K562 (cell line): ENCODE measurements at regions not wholly inside any gene's neighbourhood (a gene's known extent, or its start where the extent isn't known, plus 50 kb on each side); places are given as distances from the start of the nearest gene placed in this dataset.

Experiments used
- ATAC-seq: fragments of 200-7000 bp; cut with Tn5 transposase; 3 replicates; pipeline ENCODE4 v1.9.1; 2020; ENCODE audit warnings: moderate library complexity
- BruUV-seq: library from RNA; stranded (reverse); fragments of 400-500 nt; replicated peaks from 2 replicates; lab custom pipeline; 2021; lab: Mats Ljungman, UMichigan
- CTCF ChIA-PET: fragments of 300-600 bp; formaldehyde crosslinking; extraction: SDS; loops from one replicate; lab custom pipeline; 2021; ENCODE audit warnings: low intra/inter-chr PET ratio; lab: Yijun Ruan, JAX
- POLR2A ChIA-PET: fragments of 300-600, 350-650 bp; sonication (Branson Sonifier 250); formaldehyde crosslinking; extraction: SDS; loops from one replicate; lab custom pipeline; 2021; ENCODE audit warnings: antibody characterized with exemption, inconsistent platforms; lab: Yijun Ruan, JAX
- DNase-seq, 4 experiments: peaks; one replicate each; pipeline versions ENCODE4 v3.0.0 to v3.0.0-alpha.2; 2011 to 2018; ENCODE audit warnings: low spot score in 3 of 4, mixed read lengths in 3 of 4; ENCODE audit errors: extremely low read depth in 1 of 4
- FAIRE-seq: peaks from 2 replicates; lab custom pipeline; 2011; peaks lifted over from hg19 to GRCh38; lab: Jason Lieb, UNC
- H2AFZ ChIP-seq: 2 replicates; pipeline ENCODE4 v1.6.0; 2011; ENCODE audit warnings: low read depth, low read length, control low read depth, inconsistent platforms
- H3K27ac ChIP-seq: fragments of 200-600 bp; 3 replicates; pipeline ENCODE4 v1.8.0; 2011; ENCODE audit warnings: low read depth, mild to moderate bottlenecking, control low read depth, inconsistent platforms, low read length, moderate library complexity, mixed read lengths; ENCODE audit errors: extremely low read depth
- H3K27me3 ChIP-seq, 2 experiments: fragments of 300-600 bp in 1 of 2; 2 replicates in 1 of 2; 3 replicates in 1 of 2; pipeline versions ENCODE4 v1.6.0 to v1.8.0; 2011; ENCODE audit warnings: inconsistent platforms in 2 of 2, low read length in 2 of 2, mild to moderate bottlenecking in 1 of 2, mixed read lengths in 1 of 2, moderate library complexity in 1 of 2; ENCODE audit not compliant: control insufficient read depth in 2 of 2, insufficient read depth in 2 of 2
- H3K36me3 ChIP-seq: fragments of 300-600 bp; 3 replicates; pipeline ENCODE4 v1.8.0; 2011; ENCODE audit warnings: mild to moderate bottlenecking, low read length, inconsistent platforms; ENCODE audit not compliant: control insufficient read depth, insufficient read depth
- H3K4me1 ChIP-seq, 2 experiments: fragments of 200-600 bp in 1 of 2; replicated peaks in 1 of 2; 2 replicates in 1 of 2; 3 replicates in 1 of 2; pipeline versions ENCODE4 v1.5.1 to v1.8.0; 2011; ENCODE audit warnings: inconsistent platforms in 2 of 2, low read length in 2 of 2, mild to moderate bottlenecking in 1 of 2, mixed read lengths in 1 of 2, moderate library complexity in 1 of 2; ENCODE audit not compliant: control insufficient read depth in 2 of 2, insufficient read depth in 2 of 2
- H3K4me2 ChIP-seq: 2 replicates; pipeline ENCODE4 v1.6.1; 2011; ENCODE audit warnings: low read length, control low read depth, inconsistent platforms, mixed read lengths; ENCODE audit not compliant: insufficient read depth
- H3K4me3 ChIP-seq: fragments of 200-600 bp; sonication (generic), shearing (Covaris generic); 2 replicates; pipeline ENCODE4 v1.5.1; 2016; ENCODE audit warnings: control low read depth, inconsistent platforms
- H3K79me2 ChIP-seq: fragments of 200-600 bp; 3 replicates; pipeline ENCODE4 v1.8.0; 2011; ENCODE audit warnings: low read length, inconsistent platforms; ENCODE audit not compliant: control insufficient read depth, insufficient read depth
- H3K9ac ChIP-seq, 2 experiments: 2 replicates each; pipeline versions ENCODE4 v1.6.0 to v1.6.1; 2011; ENCODE audit warnings: low read depth in 2 of 2, low read length in 2 of 2, control low read depth in 1 of 2, inconsistent platforms in 1 of 2, mild to moderate bottlenecking in 1 of 2, mixed read lengths in 1 of 2; ENCODE audit not compliant: insufficient read depth in 1 of 2
- H3K9me1 ChIP-seq: one replicate; pipeline ENCODE4 v1.6.0; 2011; ENCODE audit warnings: inconsistent platforms, mild to moderate bottlenecking, low read length, moderate library complexity; ENCODE audit not compliant: control insufficient read depth, insufficient read depth
- H3K9me3 ChIP-seq: replicated peaks from 2 replicates; pipeline ENCODE4 v1.5.1; 2011; ENCODE audit warnings: low read depth, low read length, inconsistent platforms; ENCODE audit not compliant: control insufficient read depth, insufficient read depth
- H4K20me1 ChIP-seq: replicated peaks from 2 replicates; pipeline ENCODE4 v1.6.1; 2011; ENCODE audit warnings: low read length, inconsistent platforms, mixed read lengths; ENCODE audit not compliant: control insufficient read depth, insufficient read depth
- EZH2 ChIP-seq: IDR thresholded peaks from 2 replicates; pipeline ENCODE4 v1.6.1; 2012; ENCODE audit warnings: low read depth, mild to moderate bottlenecking, inconsistent platforms, low read length, borderline replicate concordance
- IRF9 ChIP-seq: fragments of 450-650 bp; IDR thresholded peaks from 2 replicates; pipeline ENCODE4 v1.6.1; 2016; ENCODE audit warnings: missing biosample characterization, missing genetic modification characterization
- KLF6 ChIP-seq: fragments of 250-450 bp; sonication (Bioruptor Pico); IDR thresholded peaks from 2 replicates; pipeline ENCODE4 v1.4.0; 2020; ENCODE audit warnings: mild to moderate bottlenecking, moderate library complexity, borderline replicate concordance
- TAF7 ChIP-seq: fragments of 450-650 bp; IDR thresholded peaks from 2 replicates; pipeline ENCODE4 v1.6.1; 2016; ENCODE audit warnings: missing genetic modification characterization, missing compliant biosample characterization
- TFE3 ChIP-seq: fragments of 450-650 bp; formaldehyde crosslinking; IDR thresholded peaks from 2 replicates; pipeline ENCODE4 v1.4.0; 2020; ENCODE audit warnings: mild to moderate bottlenecking, mixed read lengths
- WGBS: fragments of 100-300 bp; shearing (Covaris generic); methylation state at CpG from one replicate; pipeline ENCODE4 v1.1.6; 2016; ENCODE audit warnings: low coverage, mixed read lengths; ENCODE audit not compliant: insufficient coverage; ENCODE audit errors: missing lambda C conversion rate; 5-methylcytosine and 5-hydroxymethylcytosine counted together
- in situ Hi-C: fragments of 300-500 bp; cut with MboI; formaldehyde crosslinking; loops from 4 replicates; pipeline ENCODE4 v1.15.0; 2018; ENCODE audit warnings: inconsistent platforms, mixed read lengths
- intact Hi-C: fragments of 100-400 bp; cut with micrococcal nuclease; formaldehyde crosslinking; loops from 2 replicates; pipeline ENCODE4 v1.14.2; 2022
- TF ChIP-seq, protein P1 (sequence below): fragments of 450-650 bp; IDR thresholded peaks from 2 replicates; pipeline ENCODE4 v1.6.1; 2016; ENCODE audit warnings: antibody characterized with exemption

GRCh38 chr18:40360558-40360957, 1594.5 kb upstream of the PIK3C3 start:
- POLR2A ChIA-PET: no interaction called here
- FAIRE-seq (no peak), ATAC-seq (no peak), DNase-seq (no peak)
- Histone ChIP-seq H3K4me1 (no peaks in the 10 kb centered on the region), H3K9me3 (no peaks in the 10 kb centered on the region), H3K9ac (no peak overlapping the region), H3K27ac (no peak overlapping the region), H3K9me1 (no peaks in the 10 kb centered on the region), H3K79me2 (no peaks in the 10 kb centered on the region), H3K4me3 (no peak overlapping the region), H2AFZ (no peak overlapping the region), H3K27me3 (no peaks in the 10 kb centered on the region), H3K4me2 (no peak overlapping the region), H3K36me3 (no peaks in the 10 kb centered on the region), H4K20me1 (no peaks in the 10 kb centered on the region)
- TF ChIP-seq EZH2 (no peak), TAF7 (no peak), IRF9 (tag) (no peak)
- WGBS: 0% methylated on average over 2 of the region's 2 CpGs
- in situ Hi-C loops (no loop called here), intact Hi-C loops (no loop called here)
- BruUV-seq: no TSS peak
- CTCF ChIA-PET: no interaction called here

GRCh38 chr18:40357536-40357935, 1597.5 kb upstream of the PIK3C3 start:
- H3K79me2 ChIP-seq: no peaks in the 10 kb centered on the region
- H3K9me3 ChIP-seq: no peaks in the 10 kb centered on the region
- no peaks in the 10 kb centered on the region for H3K4me1 ChIP-seq
- in situ Hi-C loops (no loop called here), intact Hi-C loops (no loop called here)
- H3K27ac ChIP-seq: no peak overlapping the region
- POLR2A ChIA-PET: no interaction called here
- no peaks in the 10 kb centered on the region for H4K20me1 ChIP-seq
- no peaks in the 10 kb centered on the region for H3K36me3 ChIP-seq
- no peak for ATAC-seq
- no peak for FAIRE-seq
- TF ChIP-seq, protein P1, sequence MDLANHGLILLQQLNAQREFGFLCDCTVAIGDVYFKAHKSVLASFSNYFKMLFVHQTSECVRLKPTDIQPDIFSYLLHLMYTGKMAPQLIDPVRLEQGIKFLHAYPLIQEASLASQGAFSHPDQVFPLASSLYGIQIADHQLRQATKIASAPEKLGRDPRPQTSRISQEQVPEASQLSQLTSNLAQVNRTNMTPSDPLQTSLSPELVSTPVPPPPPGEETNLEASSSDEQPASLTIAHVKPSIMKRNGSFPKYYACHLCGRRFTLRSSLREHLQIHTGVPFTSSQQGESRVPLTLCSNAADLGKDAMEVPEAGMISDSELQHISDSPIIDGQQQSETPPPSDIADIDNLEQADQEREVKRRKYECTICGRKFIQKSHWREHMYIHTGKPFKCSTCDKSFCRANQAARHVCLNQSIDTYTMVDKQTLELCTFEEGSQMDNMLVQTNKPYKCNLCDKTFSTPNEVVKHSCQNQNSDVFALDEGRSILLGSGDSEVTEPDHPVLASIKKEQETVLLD: no peak
- TF ChIP-seq TFE3 (CRISPR knock-in tag) (no peak), KLF6 (CRISPR knock-in tag) (no peak)
- H3K4me3 ChIP-seq: no peak overlapping the region
- no peaks in the 10 kb centered on the region for H3K27me3 ChIP-seq
- no TSS peak for BruUV-seq
- H3K4me2 ChIP-seq: no peak overlapping the region
- DNase-seq: no peak
- H2AFZ ChIP-seq: no peak overlapping the region
- no peaks in the 10 kb centered on the region for H3K9me1 ChIP-seq
- CTCF ChIA-PET: no interaction called here
- H3K9ac ChIP-seq: no peak overlapping the region
- 0% methylated on average over 2 of the region's 2 CpGs for WGBS
